Activated CD4-positive, alpha-beta T cell treated with anti-CD3 and anti-CD28 coated beads, Interleukin-2, amount 50 U/mL, for 16 hours (primary cell): ENCODE measurements at regions not wholly inside any gene's neighbourhood (a gene's known extent, or its start where the extent isn't known, plus 50 kb on each side); places are given as distances from the start of the nearest gene placed in this dataset.

Source experiments
- DNase-seq: peaks from one replicate; pipeline ENCODE4 v3.0.0-alpha.2; 2020

DNA sequence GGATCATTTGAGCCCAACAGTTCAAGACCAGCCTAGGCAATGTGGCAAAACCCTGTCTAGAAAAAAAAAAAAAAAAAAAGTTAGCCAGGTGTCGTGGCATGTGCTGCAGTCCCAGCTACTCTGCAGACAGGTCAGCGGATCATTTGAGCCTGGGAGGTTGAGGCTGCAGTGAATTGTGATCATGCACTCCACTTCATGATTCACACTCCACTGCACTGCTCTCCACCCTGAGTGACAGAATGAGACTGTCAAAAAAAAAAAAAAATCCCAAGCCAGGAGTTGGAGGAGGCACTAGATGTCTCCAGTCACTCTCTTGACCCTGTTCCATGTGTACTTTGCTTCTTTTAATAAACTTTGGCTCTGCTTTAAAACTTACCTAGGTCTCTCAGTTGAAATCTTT, 51.0 kb upstream of the OLFM3 start:
- DNase-seq = no peak
